ENCODE measurements at regions not wholly inside any gene's neighbourhood (a gene's known extent, or its start where the extent isn't known, plus 50 kb on each side); places are given as distances from the start of the nearest gene placed in this dataset.

DNA sequence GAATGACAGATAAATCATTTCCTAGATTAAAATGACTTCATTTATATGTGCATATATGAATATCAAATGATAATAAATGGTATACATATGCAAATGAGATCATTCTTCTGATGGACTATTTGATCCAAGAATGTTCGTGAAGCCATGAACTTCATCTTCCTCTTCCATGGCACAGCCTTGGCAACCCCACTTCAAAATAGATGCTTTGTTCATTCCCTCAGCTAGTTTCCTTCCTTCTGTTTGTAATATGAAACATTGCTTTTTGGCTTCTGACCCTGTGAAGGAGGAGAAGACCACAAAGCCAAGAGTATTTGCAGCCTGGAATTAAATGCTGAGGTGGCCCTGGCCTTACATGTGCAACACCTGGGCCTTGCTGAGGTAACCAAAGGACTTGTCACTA, 106.8 kb upstream of the LIFR start:
- Histone ChIP-seq H3K4me1 (no peaks in the 10 kb centered on the region), H3K27ac (no peak overlapping the region), H3K36me3 (no peaks in the 10 kb centered on the region), H3K27me3 (no peaks in the 10 kb centered on the region), H3K9me3 (no peaks in the 10 kb centered on the region), H3K4me3 (no peak overlapping the region)
- TF ChIP-seq POLR2AphosphoS5 (IDR thresholded peaks at IDR 0.05) (no peak), POLR2A (IDR thresholded peaks at IDR 0.05) (no peak), CTCF (IDR thresholded peaks at IDR 0.05) (no peak)
- intact Hi-C loops (cut with DNase I; ENCODE audit: low total_unique reads) = loop anchor here (10.0 kb wide), 1 partner anchor 98 kb away; no protein-coding TSS in a partner anchor
- DNase-seq (ENCODE audit: low spot score in 2 of 2) = no peak

DNA sequence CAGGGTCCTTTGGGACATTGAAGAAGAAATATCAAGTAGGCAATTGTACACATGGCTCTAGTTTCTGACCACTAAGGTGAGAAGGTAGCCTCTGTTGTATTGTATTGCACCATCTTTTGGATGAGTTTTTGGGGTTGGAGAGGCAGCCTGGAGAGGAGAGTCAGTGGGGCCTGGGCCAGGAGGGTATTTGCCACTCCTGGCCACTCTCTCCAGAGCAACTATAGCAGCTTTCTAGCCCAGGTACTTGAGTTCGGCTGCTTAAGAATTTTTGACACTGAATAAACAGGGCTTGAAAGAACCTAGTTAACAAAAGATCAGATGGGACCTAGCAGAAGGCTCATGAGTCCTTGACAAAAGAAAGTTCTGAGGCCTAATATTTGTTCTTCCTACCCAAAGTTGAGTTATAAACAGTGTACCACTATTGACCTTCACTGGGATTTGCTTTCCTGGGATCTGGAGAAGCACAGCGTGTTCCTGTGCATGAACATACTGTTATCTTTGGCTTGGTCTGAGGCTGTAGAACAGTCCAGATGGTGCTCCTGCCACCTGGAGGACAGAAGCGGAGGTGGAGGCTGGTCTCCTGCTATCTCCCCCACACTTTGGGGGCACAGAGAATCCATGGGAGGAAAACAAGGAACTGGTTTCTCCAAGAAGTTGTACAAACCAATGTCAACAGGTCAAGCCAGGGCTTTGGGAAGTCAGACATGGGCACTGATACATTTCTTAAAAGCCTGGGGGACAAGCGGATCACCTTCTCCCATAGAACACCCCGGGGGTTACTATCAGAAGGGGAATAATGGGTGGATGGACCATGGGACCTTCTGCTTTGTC, 110.4 kb upstream of the LIFR start:
- no peak overlapping the region for H3K27ac ChIP-seq
- DNase-seq (ENCODE audit: low spot score in 2 of 2) = no peak

GRCh38 chr5:38667499-38667776, 111.0 kb upstream of the LIFR start:
- no peak overlapping the region for H3K4me3 ChIP-seq
- intact Hi-C loops (cut with DNase I; ENCODE audit: low total_unique reads) = loop anchor here (10.0 kb wide), 1 partner anchor 103 kb away; no protein-coding TSS in a partner anchor
- DNase-seq (ENCODE audit: low spot score in 2 of 2) = no peak
- no peaks in the 10 kb centered on the region for H3K27me3 ChIP-seq
- no peaks in the 10 kb centered on the region for H3K9me3 ChIP-seq
- H3K4me1 ChIP-seq = no peaks in the 10 kb centered on the region
- H3K36me3 ChIP-seq = no peaks in the 10 kb centered on the region
- H3K27ac ChIP-seq = no peak overlapping the region
- TF ChIP-seq POLR2A (IDR thresholded peaks at IDR 0.05) (no peak), POLR2AphosphoS5 (IDR thresholded peaks at IDR 0.05) (no peak), CTCF (IDR thresholded peaks at IDR 0.05) (no peak)

More for the DNA sequence above, 110.4 kb upstream of the LIFR start:
- no peak overlapping the region for H3K4me3 ChIP-seq
- no peaks in the 10 kb centered on the region for H3K27me3 ChIP-seq
- TF ChIP-seq POLR2A (IDR thresholded peaks at IDR 0.05) (no peak), POLR2AphosphoS5 (IDR thresholded peaks at IDR 0.05) (peak in 1 of 3 donors; percentile 72), CTCF (IDR thresholded peaks at IDR 0.05) (peak in 2 of 3 donors; percentile 59 to 71)
- no peaks in the 10 kb centered on the region for H3K9me3 ChIP-seq
- intact Hi-C loops (cut with DNase I; ENCODE audit: low total_unique reads) = loop anchor here (10.0 kb wide), 1 partner anchor 102 kb away; no protein-coding TSS in a partner anchor
- no peaks in the 10 kb centered on the region for H3K36me3 ChIP-seq
- no peaks in the 10 kb centered on the region for H3K4me1 ChIP-seq

DNA sequence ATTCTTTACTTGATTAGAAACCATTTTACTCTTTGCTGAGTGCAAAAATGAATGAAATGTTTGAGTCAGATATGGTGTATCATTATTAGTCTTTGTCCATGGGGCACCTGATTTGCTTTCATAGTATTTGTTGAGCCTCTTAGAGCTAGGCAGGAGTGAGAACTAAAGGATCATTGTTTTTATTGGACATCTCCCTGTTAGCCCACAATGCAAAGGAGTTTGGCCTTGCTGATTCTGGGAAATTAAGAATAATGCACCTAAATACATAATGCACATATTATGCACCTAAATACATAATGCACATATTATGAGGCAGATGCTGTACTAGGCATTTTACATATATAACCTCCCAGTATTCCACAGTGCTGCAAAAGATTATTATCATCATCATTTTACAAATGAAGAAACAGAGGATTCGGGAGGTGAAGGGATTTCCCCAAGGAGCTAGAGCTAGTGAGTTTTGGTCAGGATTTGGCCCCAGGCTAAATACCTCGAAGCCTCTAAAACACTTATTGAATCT, 113.0 kb upstream of the LIFR start:
- Histone ChIP-seq H3K27ac (peak overlapping the region in 1 of 2 donors; percentile 62), H3K9me3 (no peaks in the 10 kb centered on the region), H3K4me1 (no peaks in the 10 kb centered on the region), H3K27me3 (no peaks in the 10 kb centered on the region), H3K4me3 (no peak overlapping the region), H3K36me3 (no peaks in the 10 kb centered on the region)
- no peak for DNase-seq (ENCODE audit: low spot score in 2 of 2)
- intact Hi-C loops (cut with DNase I; ENCODE audit: low total_unique reads) = loop anchor here (10.0 kb wide), 1 partner anchor 105 kb away; no protein-coding TSS in a partner anchor
- TF ChIP-seq CTCF (IDR thresholded peaks at IDR 0.05) (no peak), POLR2AphosphoS5 (IDR thresholded peaks at IDR 0.05) (no peak), POLR2A (IDR thresholded peaks at IDR 0.05) (no peak)

GRCh38 chr5:38670066-38670465, 113.6 kb upstream of the LIFR start:
- H3K4me3 ChIP-seq = no peak overlapping the region
- TF ChIP-seq POLR2A (IDR thresholded peaks at IDR 0.05) (no peak), CTCF (IDR thresholded peaks at IDR 0.05) (no peak), POLR2AphosphoS5 (IDR thresholded peaks at IDR 0.05) (no peak)
- DNase-seq (ENCODE audit: low spot score in 2 of 2) = no peak
- no peaks in the 10 kb centered on the region for H3K4me1 ChIP-seq
- H3K27ac ChIP-seq = peak overlapping the region; percentile 43 to 62
- H3K27me3 ChIP-seq = no peaks in the 10 kb centered on the region
- intact Hi-C loops (cut with DNase I; ENCODE audit: low total_unique reads) = no loop called here
- H3K36me3 ChIP-seq = no peaks in the 10 kb centered on the region
- H3K9me3 ChIP-seq = no peaks in the 10 kb centered on the region

Data from breast epithelium (tissue), 4 donors.